Vagina (tissue), 2 donors: ENCODE measurements at regions not wholly inside any gene's neighbourhood (a gene's known extent, or its start where the extent isn't known, plus 50 kb on each side); places are given as distances from the start of the nearest gene placed in this dataset.
"Not testable (repeated sequence)": the region's sequence is repeated elsewhere in the genome, so short reads cannot be mapped to it uniquely, and the experiment has no call there.

ENCODE experiments used
- DNase-seq, 2 donors: peaks; one replicate each; pipeline ENCODE4 v3.0.0-alpha.2; 2017; ENCODE audit errors: extremely low spot score in 2 of 2
- H3K27ac ChIP-seq: fragments of 200-600 bp; sonication (generic); one replicate; pipeline ENCODE4 v1.5.1; 2019
- H3K27me3 ChIP-seq: fragments of 200-600 bp; sonication (generic); one replicate; pipeline ENCODE4 v1.5.1; 2019
- H3K36me3 ChIP-seq, 2 donors: fragments of 200-600 bp; sonication (generic); one replicate each; pipeline ENCODE4 v1.5.1; 2017 to 2019
- H3K4me1 ChIP-seq: fragments of 200-600 bp; sonication (generic); one replicate; pipeline ENCODE4 v1.5.1; 2019
- H3K4me3 ChIP-seq, 2 donors: fragments of 200-600 bp; sonication (generic); 1 replicate in 1 of 2; 2 replicates in 1 of 2; pipeline ENCODE4 v1.5.1; 2016 to 2019
- H3K9me3 ChIP-seq: fragments of 200-600 bp; sonication (generic); one replicate; pipeline ENCODE4 v1.5.1; 2019
- CTCF ChIP-seq, 3 experiments: fragments of 450-650 bp in 2 of 3; fragments of 200-600 bp in 1 of 3; sonication (generic) in 1 of 3; IDR thresholded peaks; one replicate each; pipeline ENCODE4 v1.5.1; 2017 to 2019; ENCODE audit warnings: antibody characterized with exemption in 3 of 3, mild to moderate bottlenecking in 2 of 3, moderate library complexity in 2 of 3
- POLR2A ChIP-seq, 2 donors: fragments of 450-650 bp; IDR thresholded peaks; one replicate each; pipeline ENCODE4 v1.6.1; 2017; ENCODE audit warnings: antibody characterized with exemption in 2 of 2, mild to moderate bottlenecking in 2 of 2, moderate library complexity in 2 of 2
- POLR2AphosphoS5 ChIP-seq, 2 donors: sonication (generic); formaldehyde crosslinking; IDR thresholded peaks; one replicate each; pipeline ENCODE4 v1.9.0; 2017; ENCODE audit warnings: antibody characterized with exemption in 2 of 2, mild to moderate bottlenecking in 2 of 2, low read depth in 1 of 2; ENCODE audit not compliant: insufficient read depth in 1 of 2
- intact Hi-C: fragments of 100-400 bp; cut with DNase I; formaldehyde crosslinking; loops from one replicate; pipeline ENCODE4 v1.15.1; 2023

GRCh38 chr4:20078644-20079043, 173.1 kb upstream of the SLIT2 start:
- intact Hi-C loops, result no loop called here
- no peak for TF ChIP-seq CTCF (IDR thresholded peaks at IDR 0.05)
- no peak for TF ChIP-seq POLR2AphosphoS5 (IDR thresholded peaks at IDR 0.05; ENCODE audit: insufficient read depth in 1 of 2, low read depth in 1 of 2)
- TF ChIP-seq POLR2A (IDR thresholded peaks at IDR 0.05), result no peak
- Histone ChIP-seq H3K27ac (no peak overlapping the region), H3K4me3 (no peak overlapping the region), H3K9me3 (no peaks in the 10 kb centered on the region), H3K27me3 (no peaks in the 10 kb centered on the region), H3K36me3 (no peaks in the 10 kb centered on the region), H3K4me1 (no peaks in the 10 kb centered on the region)
- DNase-seq, result no peak

DNA sequence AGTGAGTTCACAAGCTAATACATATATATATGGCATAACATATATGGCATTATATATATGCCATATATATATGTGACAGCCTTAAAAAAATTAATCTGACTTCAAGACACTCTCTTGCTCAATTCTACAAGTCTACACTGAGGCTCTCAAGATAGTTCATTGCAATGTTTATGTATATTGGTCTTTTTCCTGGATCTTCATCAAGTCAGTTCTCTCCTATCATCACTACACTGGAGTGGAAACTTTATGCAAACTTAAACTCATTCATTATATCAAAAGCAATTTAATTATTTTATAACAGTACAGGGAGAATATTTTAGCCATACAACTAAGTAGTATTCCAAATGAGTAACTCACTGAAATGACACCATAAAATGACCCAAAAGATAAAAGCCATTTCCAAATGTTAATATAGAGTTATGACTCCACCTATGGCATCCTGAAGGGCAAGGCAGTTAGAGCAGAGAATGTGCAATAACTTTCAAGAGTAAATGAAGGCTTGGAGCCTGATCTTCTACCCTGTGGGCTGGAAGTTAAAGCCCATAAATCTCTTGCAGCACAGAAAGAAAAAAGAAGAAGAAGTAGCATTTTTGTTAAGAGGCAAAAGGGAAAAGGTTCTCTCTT, 176.3 kb upstream of the SLIT2 start:
- DNase-seq, result no peak
- TF ChIP-seq POLR2AphosphoS5 (IDR thresholded peaks at IDR 0.05; ENCODE audit: insufficient read depth in 1 of 2, low read depth in 1 of 2), result no peak
- Histone ChIP-seq H3K27me3 (no peaks in the 10 kb centered on the region), H3K36me3 (no peaks in the 10 kb centered on the region), H3K27ac (no peak overlapping the region), H3K4me1 (no peaks in the 10 kb centered on the region), H3K9me3 (no peaks in the 10 kb centered on the region), H3K4me3 (no peak overlapping the region)
- intact Hi-C loops, result no loop called here

DNA sequence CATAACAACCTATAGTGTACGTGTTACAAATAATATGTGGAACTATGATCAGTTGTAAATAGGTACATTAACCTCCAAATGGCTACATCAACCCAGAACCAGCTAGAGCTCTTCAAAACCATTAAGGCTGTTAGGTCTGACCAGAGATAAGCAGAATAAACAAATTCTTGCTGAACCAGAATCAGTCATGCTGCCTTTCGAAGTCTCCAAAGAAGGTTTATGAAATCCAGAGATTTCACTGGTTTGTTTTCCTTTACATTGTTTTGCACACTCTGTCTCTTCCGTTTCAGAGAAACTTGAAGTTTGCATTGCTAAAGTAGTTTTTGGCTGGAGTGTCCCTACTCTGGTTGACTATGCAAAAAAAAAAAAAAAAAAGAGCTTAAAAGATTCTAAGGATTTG, 177.3 kb upstream of the SLIT2 start:
- no peaks in the 10 kb centered on the region for H3K9me3 ChIP-seq

DNA sequence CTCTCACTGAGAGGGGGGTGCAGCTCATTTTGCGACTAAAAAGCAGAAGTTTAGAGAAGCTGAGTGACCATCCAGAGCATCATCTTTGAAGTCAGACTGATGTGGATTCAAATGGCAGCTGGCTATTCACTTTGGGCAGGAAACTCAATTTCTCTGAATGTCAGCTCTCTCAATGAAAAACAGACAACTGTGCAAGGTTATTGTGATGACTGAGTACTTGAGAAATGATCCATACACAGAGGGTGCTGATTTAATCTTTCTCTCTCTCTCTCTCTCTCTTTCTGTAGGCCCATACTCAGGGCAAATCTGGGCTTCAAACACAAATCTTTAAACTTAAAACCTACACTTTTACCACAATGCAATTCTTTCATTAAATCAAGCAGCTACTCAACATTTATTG, 185.8 kb upstream of the SLIT2 start:
- DNase-seq, result no peak
- TF ChIP-seq CTCF (IDR thresholded peaks at IDR 0.05) (no peak), POLR2AphosphoS5 (IDR thresholded peaks at IDR 0.05; ENCODE audit: insufficient read depth in 1 of 2, low read depth in 1 of 2) (no peak), POLR2A (IDR thresholded peaks at IDR 0.05) (no peak)
- H3K4me1 ChIP-seq, result no peaks in the 10 kb centered on the region

More for the DNA sequence above, 177.3 kb upstream of the SLIT2 start:
- DNase-seq, result no peak
- no peaks in the 10 kb centered on the region for H3K27me3 ChIP-seq
- H3K27ac ChIP-seq, result no peak overlapping the region
- no peaks in the 10 kb centered on the region for H3K36me3 ChIP-seq
- no peak for TF ChIP-seq POLR2AphosphoS5 (IDR thresholded peaks at IDR 0.05; ENCODE audit: insufficient read depth in 1 of 2, low read depth in 1 of 2)
- TF ChIP-seq CTCF (IDR thresholded peaks at IDR 0.05), result no peak
- no peak for TF ChIP-seq POLR2A (IDR thresholded peaks at IDR 0.05)
- intact Hi-C loops, result no loop called here
- H3K4me1 ChIP-seq, result no peaks in the 10 kb centered on the region
- no peak overlapping the region for H3K4me3 ChIP-seq

GRCh38 chr4:20062857-20063256, 188.8 kb upstream of the SLIT2 start:
- DNase-seq, H3K27ac ChIP-seq, H3K9me3 ChIP-seq, H3K36me3 ChIP-seq, H3K27me3 ChIP-seq, H3K4me3 ChIP-seq, H3K4me1 ChIP-seq, intact Hi-C loops: not testable (repeated sequence)

More for the DNA sequence above, 185.8 kb upstream of the SLIT2 start:
- H3K4me3 ChIP-seq, result no peak overlapping the region
- H3K27ac ChIP-seq, result no peak overlapping the region
- H3K27me3 ChIP-seq, result no peaks in the 10 kb centered on the region
- intact Hi-C loops, result no loop called here
- no peaks in the 10 kb centered on the region for H3K9me3 ChIP-seq
- H3K36me3 ChIP-seq, result no peaks in the 10 kb centered on the region

- Histone ChIP-seq H3K4me1 (no peaks in the 10 kb centered on the region), H3K9me3 (no peaks in the 10 kb centered on the region), H3K27ac (no peak overlapping the region), H3K27me3 (no peaks in the 10 kb centered on the region), H3K36me3 (no peaks in the 10 kb centered on the region), H3K4me3 (no peak overlapping the region)
- intact Hi-C loops, result no loop called here
- TF ChIP-seq POLR2AphosphoS5 (IDR thresholded peaks at IDR 0.05; ENCODE audit: insufficient read depth in 1 of 2, low read depth in 1 of 2), result no peak
- DNase-seq, result no peak
Measured at GRCh38 chr4:20062054-20062453, 189.7 kb upstream of the SLIT2 start.
